Fibroblast of pulmonary artery (primary cell): ENCODE measurements at regions not wholly inside any gene's neighbourhood (a gene's known extent, or its start where the extent isn't known, plus 50 kb on each side); places are given as distances from the start of the nearest gene placed in this dataset.

Experiments used
- DNase-seq: peaks from one replicate; pipeline ENCODE4 v3.0.0-alpha.2; 2010; ENCODE audit warnings: low read depth
- H3K4me3 ChIP-seq: replicated peaks from 2 replicates; pipeline ENCODE4 v1.5.1; 2011; ENCODE audit warnings: low read depth, mild to moderate bottlenecking, control low read depth, low read length, moderate library complexity
- TF ChIP-seq, protein P1 (sequence below): IDR thresholded peaks from 2 replicates; pipeline ENCODE4 v1.5.1; 2011; ENCODE audit warnings: mild to moderate bottlenecking, control low read depth, low read length, inconsistent platforms; ENCODE audit errors: missing control alignments

DNA sequence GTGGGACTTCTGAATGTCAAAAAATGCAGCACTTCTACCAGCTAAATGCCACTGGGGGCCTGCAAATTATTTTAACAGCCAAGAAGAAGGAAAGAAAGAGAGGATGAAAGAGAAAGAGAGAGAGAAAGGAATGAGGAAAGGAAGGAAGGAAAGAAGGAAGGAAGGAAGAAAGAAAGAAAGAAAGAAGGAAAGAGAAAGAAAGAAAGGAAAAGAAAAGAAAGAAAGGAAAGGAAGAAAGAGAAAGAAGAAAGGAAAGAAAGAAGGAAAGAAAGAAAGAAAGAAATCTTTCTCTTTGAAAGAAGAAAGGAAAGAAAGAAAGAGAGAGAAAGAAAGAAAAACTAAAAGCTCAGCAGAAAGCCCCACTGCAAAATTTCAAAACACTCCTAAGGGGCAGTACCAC is 69.2 kb upstream of the SV2C start:
- no peak overlapping the region for H3K4me3 ChIP-seq
- TF ChIP-seq, protein P1, sequence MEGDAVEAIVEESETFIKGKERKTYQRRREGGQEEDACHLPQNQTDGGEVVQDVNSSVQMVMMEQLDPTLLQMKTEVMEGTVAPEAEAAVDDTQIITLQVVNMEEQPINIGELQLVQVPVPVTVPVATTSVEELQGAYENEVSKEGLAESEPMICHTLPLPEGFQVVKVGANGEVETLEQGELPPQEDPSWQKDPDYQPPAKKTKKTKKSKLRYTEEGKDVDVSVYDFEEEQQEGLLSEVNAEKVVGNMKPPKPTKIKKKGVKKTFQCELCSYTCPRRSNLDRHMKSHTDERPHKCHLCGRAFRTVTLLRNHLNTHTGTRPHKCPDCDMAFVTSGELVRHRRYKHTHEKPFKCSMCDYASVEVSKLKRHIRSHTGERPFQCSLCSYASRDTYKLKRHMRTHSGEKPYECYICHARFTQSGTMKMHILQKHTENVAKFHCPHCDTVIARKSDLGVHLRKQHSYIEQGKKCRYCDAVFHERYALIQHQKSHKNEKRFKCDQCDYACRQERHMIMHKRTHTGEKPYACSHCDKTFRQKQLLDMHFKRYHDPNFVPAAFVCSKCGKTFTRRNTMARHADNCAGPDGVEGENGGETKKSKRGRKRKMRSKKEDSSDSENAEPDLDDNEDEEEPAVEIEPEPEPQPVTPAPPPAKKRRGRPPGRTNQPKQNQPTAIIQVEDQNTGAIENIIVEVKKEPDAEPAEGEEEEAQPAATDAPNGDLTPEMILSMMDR: no peak
- DNase-seq: no peak

DNA sequence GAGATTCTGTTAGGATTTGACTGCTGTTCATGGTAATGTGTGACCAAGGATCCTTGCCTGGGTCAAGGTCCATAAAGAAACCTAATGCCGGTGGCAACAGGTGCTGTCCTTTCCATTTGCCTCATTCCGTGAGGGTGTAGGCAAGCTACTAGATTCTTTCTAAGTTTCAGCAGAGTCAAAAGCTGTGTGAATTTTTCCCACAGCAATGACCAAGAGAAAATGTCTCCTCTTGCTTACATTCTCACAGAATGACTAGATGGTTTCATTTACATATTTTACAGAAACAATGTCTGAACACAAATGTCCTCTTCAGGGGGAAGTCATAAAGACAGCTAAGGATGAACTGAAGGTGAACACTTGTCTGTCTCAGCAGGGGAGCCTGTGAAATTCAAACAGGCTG is 75.3 kb upstream of the SV2C start:
- no peak overlapping the region for H3K4me3 ChIP-seq
- no peak for DNase-seq
- TF ChIP-seq, protein P1: no peak

GRCh38 chr5:76000582-76000981 is 82.6 kb upstream of the SV2C start:
- H3K4me3 ChIP-seq: no peak overlapping the region
- no peak for DNase-seq
- TF ChIP-seq, protein P1: no peak

DNA sequence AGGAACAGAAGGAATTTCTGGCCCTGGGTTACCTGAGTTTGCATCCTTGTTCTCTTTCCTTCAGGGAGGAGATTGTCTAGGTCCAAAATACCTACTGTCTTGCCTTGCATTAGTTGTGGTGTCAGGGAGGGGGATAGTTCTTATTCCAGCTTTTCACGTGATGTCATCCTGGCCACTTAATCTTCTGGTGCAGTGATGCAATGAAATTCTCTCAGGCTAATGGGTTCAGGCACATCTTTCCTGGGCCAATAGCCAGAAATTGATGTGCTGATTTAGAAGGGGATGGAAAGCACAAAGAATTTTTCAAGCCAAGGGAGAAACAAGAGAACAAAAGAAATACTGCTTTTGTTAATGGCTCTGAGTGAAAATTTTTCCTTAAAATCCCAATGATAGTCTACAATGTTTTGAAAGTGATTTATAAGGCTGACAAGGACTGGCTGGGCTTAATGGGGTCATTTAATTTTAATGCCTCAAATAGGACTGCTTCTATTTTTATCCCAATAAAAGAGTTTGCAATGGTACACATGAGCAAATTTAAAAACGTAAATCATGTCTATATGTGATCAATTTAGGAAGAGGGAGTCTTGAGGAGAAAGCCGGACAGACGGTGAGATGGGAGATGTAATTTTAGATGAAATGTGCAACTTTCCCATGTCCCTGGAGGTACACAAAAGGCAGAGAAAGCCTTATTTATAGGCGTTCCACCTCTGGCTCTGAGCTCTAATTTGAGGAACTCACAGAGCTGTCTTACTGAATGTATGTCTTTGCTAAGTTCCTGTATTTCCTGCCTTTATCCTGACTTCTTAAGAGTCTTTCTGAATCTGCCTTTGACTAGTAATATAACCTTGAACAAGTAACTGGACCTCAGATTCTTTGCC is 89.3 kb upstream of the SV2C start:
- TF ChIP-seq, protein P1: no peak
- no peak for DNase-seq

GRCh38 chr5:75993183-75993582 is 90.0 kb upstream of the SV2C start:
- TF ChIP-seq, protein P1: no peak
- no peak overlapping the region for H3K4me3 ChIP-seq
- no peak for DNase-seq

More for the DNA sequence above, 89.3 kb upstream of the SV2C start:
- no peak overlapping the region for H3K4me3 ChIP-seq

- no peak for DNase-seq
- no peak overlapping the region for H3K4me3 ChIP-seq
- TF ChIP-seq, protein P1: no peak
Observed at GRCh38 chr5:75992753-75993152, 90.4 kb upstream of the SV2C start.

DNA sequence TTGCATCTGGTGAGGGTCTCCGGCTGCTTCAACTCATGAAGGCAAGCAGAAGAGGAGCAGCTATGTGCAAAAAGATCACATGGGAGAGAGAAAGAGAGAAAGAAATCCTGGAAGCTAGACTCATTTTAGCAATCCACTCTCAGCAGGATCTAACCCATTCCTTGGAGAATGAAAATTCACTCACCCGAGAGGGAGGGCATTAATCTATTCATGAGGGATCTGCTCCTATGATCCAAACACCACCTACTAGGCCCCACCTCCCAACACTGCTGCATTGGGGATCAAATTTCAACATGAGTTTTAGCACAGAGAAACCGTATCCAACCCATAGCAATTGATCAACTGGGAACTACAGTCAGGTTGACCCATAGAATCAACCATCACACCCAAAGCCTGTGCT is 98.1 kb upstream of the SV2C start:
- H3K4me3 ChIP-seq: no peak overlapping the region
- DNase-seq: no peak
- TF ChIP-seq, protein P1: no peak
